ENCODE measurements at regions not wholly inside any gene's neighbourhood (a gene's known extent, or its start where the extent isn't known, plus 50 kb on each side); places are given as distances from the start of the nearest gene placed in this dataset.

GRCh38 chr7:4444106-4444505 is 238.0 kb upstream of the FOXK1 start:
- no peaks in the 10 kb centered on the region for H3K79me2 ChIP-seq (replicated peaks; ENCODE audit: insufficient read depth, low read length)
- H3K27ac ChIP-seq (ENCODE audit: low read length) = no peak overlapping the region
- H2AFZ ChIP-seq (ENCODE audit: low read depth, low read length) = no peak overlapping the region
- H3K9me2 ChIP-seq (ENCODE audit: insufficient read depth, low read length) = no peaks in the 10 kb centered on the region
- TF ChIP-seq EP300 (conservative IDR thresholded peaks at IDR 0.05; ENCODE audit: poor library complexity, severe bottlenecking) (no peak), REST (IDR thresholded peaks at IDR 0.05; ENCODE audit: borderline replicate concordance) (no peak), SMC3 (conservative IDR thresholded peaks at IDR 0.05; ENCODE audit: poor library complexity) (no peak), TAF1 (IDR thresholded peaks at IDR 0.05; ENCODE audit: low read depth) (no peak), RAD21 (conservative IDR thresholded peaks at IDR 0.05) (no peak), EZH2 (IDR thresholded peaks at IDR 0.05; ENCODE audit: borderline replicate concordance, insufficient read depth, low read length, poor library complexity, severe bottlenecking) (no peak), CTCF (IDR thresholded peaks at IDR 0.05; ENCODE audit: poor library complexity, severe bottlenecking) (no peak), MXI1 (conservative IDR thresholded peaks at IDR 0.05; ENCODE audit: poor library complexity, severe bottlenecking) (no peak), POLR2AphosphoS5 (IDR thresholded peaks at IDR 0.05) (no peak)
- H3F3A ChIP-seq (ENCODE audit: insufficient read depth, low read length, poor library complexity, severe bottlenecking) = no peaks in the 10 kb centered on the region
- H3K27me3 ChIP-seq (ENCODE audit: insufficient read depth, low read depth, low read length) = no peaks in the 10 kb centered on the region
- no peak overlapping the region for H3K9ac ChIP-seq (ENCODE audit: low read length)
- H3K4me3 ChIP-seq (ENCODE audit: low read length) = no peak overlapping the region
- H3K4me2 ChIP-seq (ENCODE audit: low read length) = no peak overlapping the region
- no peaks in the 10 kb centered on the region for H3K9me3 ChIP-seq (ENCODE audit: low read length)
- no peaks in the 10 kb centered on the region for H4K20me1 ChIP-seq (ENCODE audit: insufficient read depth)
- no peaks in the 10 kb centered on the region for H3K36me3 ChIP-seq (ENCODE audit: insufficient read depth, low read length)

- Histone ChIP-seq H3K79me2 (replicated peaks; ENCODE audit: insufficient read depth, low read length) (no peaks in the 10 kb centered on the region), H3K9me2 (ENCODE audit: insufficient read depth, low read length) (no peaks in the 10 kb centered on the region), H3K27ac (ENCODE audit: low read length) (no peak overlapping the region), H3K4me3 (ENCODE audit: low read length) (no peak overlapping the region), H3K36me3 (ENCODE audit: insufficient read depth, low read length) (no peaks in the 10 kb centered on the region), H3K9me3 (ENCODE audit: low read length) (no peaks in the 10 kb centered on the region), H4K20me1 (ENCODE audit: insufficient read depth) (no peaks in the 10 kb centered on the region), H2AFZ (ENCODE audit: low read depth, low read length) (no peak overlapping the region), H3K4me2 (ENCODE audit: low read length) (no peak overlapping the region), H3K9ac (ENCODE audit: low read length) (no peak overlapping the region), H3K27me3 (ENCODE audit: insufficient read depth, low read depth, low read length) (no peaks in the 10 kb centered on the region), H3F3A (ENCODE audit: insufficient read depth, low read length, poor library complexity, severe bottlenecking) (no peaks in the 10 kb centered on the region)
- TF ChIP-seq TAF1 (IDR thresholded peaks at IDR 0.05; ENCODE audit: low read depth) = no peak
- TF ChIP-seq REST (IDR thresholded peaks at IDR 0.05; ENCODE audit: borderline replicate concordance) = no peak
Measured at GRCh38 chr7:4445777-4446176, 236.3 kb upstream of the FOXK1 start.

Measured in neural cell (in vitro differentiated cells).